ENCODE measurements at regions not wholly inside any gene's neighbourhood (a gene's known extent, or its start where the extent isn't known, plus 50 kb on each side); places are given as distances from the start of the nearest gene placed in this dataset.

- WGBS (ENCODE audit: insufficient coverage), result 80% methylated on average over 10 of the region's 11 CpGs
- Histone ChIP-seq H3K9me3 (ENCODE audit: control insufficient read depth, insufficient read depth, low read length) (peaks cover 2% of the 10 kb centered on the region), H3K4me3 (ENCODE audit: low read depth, low read length) (no peak overlapping the region), H3K27ac (ENCODE audit: low read depth, low read length) (no peak overlapping the region), H3K27me3 (ENCODE audit: control insufficient read depth, insufficient read depth, low read length) (no peaks in the 10 kb centered on the region), H3K36me3 (ENCODE audit: control insufficient read depth, insufficient read depth, low read length) (no peaks in the 10 kb centered on the region), H3K4me1 (ENCODE audit: control insufficient read depth, insufficient read depth, low read length) (peaks cover 10% of the 10 kb centered on the region)
- DNase-seq (ENCODE audit: low read depth in 4 of 6, low spot score in 6 of 6), result no peak
These were observed 131.2 kb downstream of the ASB1 start for GRCh38 chr2:238557936-238558335.

- Histone ChIP-seq H3K36me3 (ENCODE audit: control insufficient read depth, insufficient read depth, low read length) (no peaks in the 10 kb centered on the region), H3K4me1 (ENCODE audit: control insufficient read depth, insufficient read depth, low read length) (peaks cover 12% of the 10 kb centered on the region), H3K27me3 (ENCODE audit: control insufficient read depth, insufficient read depth, low read length) (no peaks in the 10 kb centered on the region), H3K27ac (ENCODE audit: low read depth, low read length) (no peak overlapping the region), H3K9me3 (ENCODE audit: control insufficient read depth, insufficient read depth, low read length) (no peaks in the 10 kb centered on the region), H3K4me3 (ENCODE audit: low read depth, low read length) (no peak overlapping the region)
- 88% methylated on average over 13 of the region's 19 CpGs for WGBS (ENCODE audit: insufficient coverage)
- DNase-seq (ENCODE audit: low read depth in 4 of 6, low spot score in 6 of 6), result no peak
These were observed 131.9 kb downstream of the ASB1 start for GRCh38 chr2:238558456-238559099.

- H3K4me1 ChIP-seq (ENCODE audit: control insufficient read depth, insufficient read depth, low read length), result peaks cover 15% of the 10 kb centered on the region
- H3K27me3 ChIP-seq (ENCODE audit: control insufficient read depth, insufficient read depth, low read length), result no peaks in the 10 kb centered on the region
- H3K36me3 ChIP-seq (ENCODE audit: control insufficient read depth, insufficient read depth, low read length), result no peaks in the 10 kb centered on the region
- DNase-seq (ENCODE audit: low read depth in 4 of 6, low spot score in 6 of 6), result no peak
- H3K9me3 ChIP-seq (ENCODE audit: control insufficient read depth, insufficient read depth, low read length), result no peaks in the 10 kb centered on the region
- no peak overlapping the region for H3K4me3 ChIP-seq (ENCODE audit: low read depth, low read length)
- H3K27ac ChIP-seq (ENCODE audit: low read depth, low read length), result no peak overlapping the region
- 72% methylated on average over 11 of the region's 11 CpGs for WGBS (ENCODE audit: insufficient coverage)
These were observed 133.5 kb downstream of the ASB1 start for GRCh38 chr2:238560234-238560633.

GRCh38 chr2:238561230-238561629 lies 134.5 kb downstream of the ASB1 start:
- WGBS (ENCODE audit: insufficient coverage), result 77% methylated on average over 5 of the region's 6 CpGs

GRCh38 chr2:238562446-238562845 lies 135.7 kb downstream of the ASB1 start:
- H3K4me1 ChIP-seq (ENCODE audit: control insufficient read depth, insufficient read depth, low read length), result peaks cover 15% of the 10 kb centered on the region
- no peak overlapping the region for H3K27ac ChIP-seq (ENCODE audit: low read depth, low read length)
- H3K36me3 ChIP-seq (ENCODE audit: control insufficient read depth, insufficient read depth, low read length), result no peaks in the 10 kb centered on the region
- no peaks in the 10 kb centered on the region for H3K9me3 ChIP-seq (ENCODE audit: control insufficient read depth, insufficient read depth, low read length)
- H3K4me3 ChIP-seq (ENCODE audit: low read depth, low read length), result no peak overlapping the region
- no peak for DNase-seq (ENCODE audit: low read depth in 4 of 6, low spot score in 6 of 6)
- WGBS (ENCODE audit: insufficient coverage), result 59% methylated on average over 3 of the region's 8 CpGs
- no peaks in the 10 kb centered on the region for H3K27me3 ChIP-seq (ENCODE audit: control insufficient read depth, insufficient read depth, low read length)

More at GRCh38 chr2:238561230-238561629, 134.5 kb downstream of the ASB1 start:
- peaks cover 15% of the 10 kb centered on the region for H3K4me1 ChIP-seq (ENCODE audit: control insufficient read depth, insufficient read depth, low read length)
- H3K27ac ChIP-seq (ENCODE audit: low read depth, low read length), result no peak overlapping the region
- no peaks in the 10 kb centered on the region for H3K27me3 ChIP-seq (ENCODE audit: control insufficient read depth, insufficient read depth, low read length)
- H3K4me3 ChIP-seq (ENCODE audit: low read depth, low read length), result no peak overlapping the region
- no peaks in the 10 kb centered on the region for H3K36me3 ChIP-seq (ENCODE audit: control insufficient read depth, insufficient read depth, low read length)
- no peak for DNase-seq (ENCODE audit: low read depth in 4 of 6, low spot score in 6 of 6)
- H3K9me3 ChIP-seq (ENCODE audit: control insufficient read depth, insufficient read depth, low read length), result no peaks in the 10 kb centered on the region

- Histone ChIP-seq H3K9me3 (ENCODE audit: control insufficient read depth, insufficient read depth, low read length) (no peaks in the 10 kb centered on the region), H3K36me3 (ENCODE audit: control insufficient read depth, insufficient read depth, low read length) (no peaks in the 10 kb centered on the region), H3K27me3 (ENCODE audit: control insufficient read depth, insufficient read depth, low read length) (no peaks in the 10 kb centered on the region), H3K4me1 (ENCODE audit: control insufficient read depth, insufficient read depth, low read length) (peaks cover 13% of the 10 kb centered on the region), H3K27ac (ENCODE audit: low read depth, low read length) (no peak overlapping the region), H3K4me3 (ENCODE audit: low read depth, low read length) (no peak overlapping the region)
- no peak for DNase-seq (ENCODE audit: low read depth in 4 of 6, low spot score in 6 of 6)
- WGBS (ENCODE audit: insufficient coverage), result 83% methylated on average over 1 of the region's 10 CpGs
These were observed 136.8 kb downstream of the ASB1 start for GRCh38 chr2:238563551-238563950.

GRCh38 chr2:238564286-238564920 lies 137.7 kb downstream of the ASB1 start:
- Histone ChIP-seq H3K27ac (ENCODE audit: low read depth, low read length) (no peak overlapping the region), H3K27me3 (ENCODE audit: control insufficient read depth, insufficient read depth, low read length) (no peaks in the 10 kb centered on the region), H3K36me3 (ENCODE audit: control insufficient read depth, insufficient read depth, low read length) (no peaks in the 10 kb centered on the region), H3K4me1 (ENCODE audit: control insufficient read depth, insufficient read depth, low read length) (peaks cover 5% of the 10 kb centered on the region), H3K4me3 (ENCODE audit: low read depth, low read length) (no peak overlapping the region), H3K9me3 (ENCODE audit: control insufficient read depth, insufficient read depth, low read length) (no peaks in the 10 kb centered on the region)
- WGBS (ENCODE audit: insufficient coverage), result 95% methylated on average over 12 of the region's 16 CpGs
- DNase-seq (ENCODE audit: low read depth in 4 of 6, low spot score in 6 of 6), result no peak

- Histone ChIP-seq H3K27me3 (ENCODE audit: control insufficient read depth, insufficient read depth, low read length) (no peaks in the 10 kb centered on the region), H3K4me3 (ENCODE audit: low read depth, low read length) (no peak overlapping the region), H3K4me1 (ENCODE audit: control insufficient read depth, insufficient read depth, low read length) (peaks cover 5% of the 10 kb centered on the region), H3K27ac (ENCODE audit: low read depth, low read length) (no peak overlapping the region), H3K9me3 (ENCODE audit: control insufficient read depth, insufficient read depth, low read length) (no peaks in the 10 kb centered on the region), H3K36me3 (ENCODE audit: control insufficient read depth, insufficient read depth, low read length) (no peaks in the 10 kb centered on the region)
- DNase-seq (ENCODE audit: low read depth in 4 of 6, low spot score in 6 of 6), result no peak
- WGBS (ENCODE audit: insufficient coverage), result 88% methylated on average over 5 of the region's 6 CpGs
These were observed 138.3 kb downstream of the ASB1 start for GRCh38 chr2:238565031-238565430.

- WGBS (ENCODE audit: insufficient coverage), result 79% methylated on average over 6 of the region's 16 CpGs
- Histone ChIP-seq H3K27me3 (ENCODE audit: control insufficient read depth, insufficient read depth, low read length) (no peaks in the 10 kb centered on the region), H3K4me1 (ENCODE audit: control insufficient read depth, insufficient read depth, low read length) (peaks cover 14% of the 10 kb centered on the region), H3K9me3 (ENCODE audit: control insufficient read depth, insufficient read depth, low read length) (no peaks in the 10 kb centered on the region), H3K4me3 (ENCODE audit: low read depth, low read length) (no peak overlapping the region), H3K36me3 (ENCODE audit: control insufficient read depth, insufficient read depth, low read length) (no peaks in the 10 kb centered on the region), H3K27ac (ENCODE audit: low read depth, low read length) (no peak overlapping the region)
- DNase-seq (ENCODE audit: low read depth in 4 of 6, low spot score in 6 of 6), result no peak
These were observed 139.4 kb downstream of the ASB1 start for GRCh38 chr2:238566001-238566645.
